ENCODE measurements at regions not wholly inside any gene's neighbourhood (a gene's known extent, or its start where the extent isn't known, plus 50 kb on each side); places are given as distances from the start of the nearest gene placed in this dataset.

DNA sequence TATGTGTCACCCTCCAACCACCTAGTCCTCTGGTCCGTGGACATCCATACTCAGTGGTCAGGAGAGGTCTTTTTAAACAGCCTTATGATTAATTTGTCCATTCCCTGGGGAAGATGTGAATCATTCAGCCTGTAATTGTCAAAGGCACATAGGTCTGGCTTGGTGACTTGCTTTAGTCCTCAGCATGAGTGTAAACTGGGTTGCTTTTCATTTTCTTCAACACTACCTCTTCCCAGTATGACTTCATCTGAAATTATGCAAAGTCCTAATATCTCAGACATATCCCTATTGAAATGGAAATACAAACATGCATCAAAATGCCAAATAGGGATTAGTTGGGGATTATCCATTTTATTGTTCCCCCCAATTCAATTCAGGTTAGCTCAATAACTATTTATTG lies 208.3 kb upstream of the AMOT start:
- intact Hi-C loops (cut with micrococcal nuclease; ENCODE audit: unreplicated experiment), result no loop called here
- CTCF ChIA-PET (ENCODE audit: unreplicated experiment), result no interaction called here

DNA sequence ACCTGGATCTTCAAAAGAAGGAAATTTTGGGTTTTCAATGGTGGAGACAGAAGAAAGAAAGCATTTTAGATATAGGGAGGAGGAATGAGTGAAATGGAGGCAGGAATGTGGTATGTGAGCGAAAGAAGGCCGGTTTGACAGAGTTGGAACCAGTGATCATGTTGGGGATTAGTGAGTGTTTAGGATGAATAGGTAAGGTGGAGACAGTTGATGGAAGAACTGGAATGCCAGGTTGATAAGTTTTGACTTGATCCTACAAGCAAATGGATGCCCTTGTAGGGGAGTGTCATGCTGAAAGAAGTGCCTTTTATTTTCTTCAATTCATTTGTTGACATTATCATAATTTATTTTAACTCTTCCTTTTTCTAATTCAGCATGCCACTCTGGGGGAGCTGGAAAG lies 207.8 kb upstream of the AMOT start:
- no peaks in the 10 kb centered on the region for H3K79me2 ChIP-seq (ENCODE audit: insufficient read depth, low read depth, low read length)
- no peak for DNase-seq (ENCODE audit: low spot score)
- no peaks in the 10 kb centered on the region for H3K9me2 ChIP-seq (ENCODE audit: insufficient read depth, low read length)
- H3K4me1 ChIP-seq (ENCODE audit: insufficient read depth, low read length, poor library complexity, severe bottlenecking), result no peaks in the 10 kb centered on the region
- no peaks in the 10 kb centered on the region for H3K36me3 ChIP-seq (ENCODE audit: insufficient read depth, low read length)
- ChIA-PET POLR2A (no interaction called here), CTCF (ENCODE audit: unreplicated experiment) (no interaction called here)
- intact Hi-C loops (cut with micrococcal nuclease; ENCODE audit: unreplicated experiment), result no loop called here
- no peak overlapping the region for H3K4me2 ChIP-seq (ENCODE audit: low read length)
- no peaks in the 10 kb centered on the region for H3K9me3 ChIP-seq (ENCODE audit: low read length)
- H4K20me1 ChIP-seq (ENCODE audit: insufficient read depth, low read length), result no peaks in the 10 kb centered on the region
- no peak overlapping the region for H3K27ac ChIP-seq (ENCODE audit: low read depth, low read length, poor library complexity, severe bottlenecking)
- H2AFZ ChIP-seq (ENCODE audit: low read length), result no peak overlapping the region
- no TSS peak for BruUV-seq (replicated peaks)
- TF ChIP-seq, protein P1, sequence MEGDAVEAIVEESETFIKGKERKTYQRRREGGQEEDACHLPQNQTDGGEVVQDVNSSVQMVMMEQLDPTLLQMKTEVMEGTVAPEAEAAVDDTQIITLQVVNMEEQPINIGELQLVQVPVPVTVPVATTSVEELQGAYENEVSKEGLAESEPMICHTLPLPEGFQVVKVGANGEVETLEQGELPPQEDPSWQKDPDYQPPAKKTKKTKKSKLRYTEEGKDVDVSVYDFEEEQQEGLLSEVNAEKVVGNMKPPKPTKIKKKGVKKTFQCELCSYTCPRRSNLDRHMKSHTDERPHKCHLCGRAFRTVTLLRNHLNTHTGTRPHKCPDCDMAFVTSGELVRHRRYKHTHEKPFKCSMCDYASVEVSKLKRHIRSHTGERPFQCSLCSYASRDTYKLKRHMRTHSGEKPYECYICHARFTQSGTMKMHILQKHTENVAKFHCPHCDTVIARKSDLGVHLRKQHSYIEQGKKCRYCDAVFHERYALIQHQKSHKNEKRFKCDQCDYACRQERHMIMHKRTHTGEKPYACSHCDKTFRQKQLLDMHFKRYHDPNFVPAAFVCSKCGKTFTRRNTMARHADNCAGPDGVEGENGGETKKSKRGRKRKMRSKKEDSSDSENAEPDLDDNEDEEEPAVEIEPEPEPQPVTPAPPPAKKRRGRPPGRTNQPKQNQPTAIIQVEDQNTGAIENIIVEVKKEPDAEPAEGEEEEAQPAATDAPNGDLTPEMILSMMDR (conservative IDR thresholded peaks at IDR 0.05; ENCODE audit: low read length), result no peak
- TF ChIP-seq EZH2phosphoT487 (IDR thresholded peaks at IDR 0.05; ENCODE audit: borderline replicate concordance, low read depth, low read length), result no peak
- no peak overlapping the region for H3K4me3 ChIP-seq (ENCODE audit: low read depth, low read length, poor library complexity, severe bottlenecking)

More for the DNA sequence above, 208.3 kb upstream of the AMOT start:
- H4K20me1 ChIP-seq (ENCODE audit: insufficient read depth, low read length), result no peaks in the 10 kb centered on the region
- DNase-seq (ENCODE audit: low spot score), result no peak
- no peaks in the 10 kb centered on the region for H3K9me2 ChIP-seq (ENCODE audit: insufficient read depth, low read length)
- H3K27ac ChIP-seq (ENCODE audit: low read depth, low read length, poor library complexity, severe bottlenecking), result no peak overlapping the region
- H3K79me2 ChIP-seq (ENCODE audit: insufficient read depth, low read depth, low read length), result no peaks in the 10 kb centered on the region
- H3K4me3 ChIP-seq (ENCODE audit: low read depth, low read length, poor library complexity, severe bottlenecking), result no peak overlapping the region
- no peaks in the 10 kb centered on the region for H3K9me3 ChIP-seq (ENCODE audit: low read length)
- no peak for TF ChIP-seq EZH2phosphoT487 (IDR thresholded peaks at IDR 0.05; ENCODE audit: borderline replicate concordance, low read depth, low read length)
- TF ChIP-seq, protein P1 (conservative IDR thresholded peaks at IDR 0.05; ENCODE audit: low read length), result no peak
- H2AFZ ChIP-seq (ENCODE audit: low read length), result no peak overlapping the region
- no peaks in the 10 kb centered on the region for H3K4me1 ChIP-seq (ENCODE audit: insufficient read depth, low read length, poor library complexity, severe bottlenecking)
- no TSS peak for BruUV-seq (replicated peaks)
- H3K4me2 ChIP-seq (ENCODE audit: low read length), result no peak overlapping the region
- POLR2A ChIA-PET, result no interaction called here
- no peaks in the 10 kb centered on the region for H3K36me3 ChIP-seq (ENCODE audit: insufficient read depth, low read length)

DNA sequence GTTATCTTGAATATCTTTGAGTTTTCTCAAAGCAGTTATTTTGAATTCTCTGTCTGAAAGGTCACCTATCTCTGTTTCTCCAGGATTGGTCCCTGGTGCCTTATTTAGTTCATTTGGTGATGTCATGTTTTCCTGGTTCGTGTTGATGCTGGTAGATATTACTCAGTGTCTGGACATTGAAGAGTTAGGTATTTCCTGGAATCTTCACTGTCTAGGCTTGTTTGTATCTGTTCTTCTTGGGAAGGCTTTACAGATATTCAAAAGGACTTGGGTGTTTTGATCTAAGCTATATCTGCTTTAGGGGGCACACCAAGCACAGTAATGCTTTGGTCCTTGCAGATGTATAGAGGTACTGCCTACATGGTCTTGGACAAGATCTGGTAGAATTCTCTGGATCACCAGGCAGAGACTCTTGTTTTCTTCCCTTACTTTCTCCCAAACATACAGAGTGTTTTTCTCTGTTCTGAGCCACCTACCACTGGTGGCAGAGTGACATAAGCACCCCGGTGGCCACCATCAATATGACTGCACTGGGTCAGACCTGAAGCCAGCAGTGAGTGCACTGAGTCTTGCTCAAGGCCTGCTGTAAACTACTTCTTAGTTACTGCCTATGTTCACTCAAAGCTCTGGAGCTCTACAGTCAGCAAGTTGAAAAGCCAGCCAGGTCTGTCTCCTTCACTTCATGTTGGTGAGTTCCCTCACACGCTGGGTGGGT lies 193.5 kb upstream of the AMOT start:
- H3K79me2 ChIP-seq (ENCODE audit: insufficient read depth, low read depth, low read length), result no peaks in the 10 kb centered on the region
- H3K9me3 ChIP-seq (ENCODE audit: low read length), result no peaks in the 10 kb centered on the region
- no peak overlapping the region for H3K27ac ChIP-seq (ENCODE audit: low read depth, low read length, poor library complexity, severe bottlenecking)
- no peaks in the 10 kb centered on the region for H3K36me3 ChIP-seq (ENCODE audit: insufficient read depth, low read length)
- TF ChIP-seq, protein P1 (conservative IDR thresholded peaks at IDR 0.05; ENCODE audit: low read length), result no peak
- TF ChIP-seq EZH2phosphoT487 (IDR thresholded peaks at IDR 0.05; ENCODE audit: borderline replicate concordance, low read depth, low read length), result no peak
- H3K4me1 ChIP-seq (ENCODE audit: insufficient read depth, low read length, poor library complexity, severe bottlenecking), result no peaks in the 10 kb centered on the region
- CTCF ChIA-PET (ENCODE audit: unreplicated experiment), result no interaction called here
- H3K4me2 ChIP-seq (ENCODE audit: low read length), result no peak overlapping the region
- no TSS peak for BruUV-seq (replicated peaks)
- no peak for DNase-seq (ENCODE audit: low spot score)
- no peak overlapping the region for H3K4me3 ChIP-seq (ENCODE audit: low read depth, low read length, poor library complexity, severe bottlenecking)
- H4K20me1 ChIP-seq (ENCODE audit: insufficient read depth, low read length), result no peaks in the 10 kb centered on the region
- H2AFZ ChIP-seq (ENCODE audit: low read length), result no peak overlapping the region
- POLR2A ChIA-PET, result no interaction called here
- H3K9me2 ChIP-seq (ENCODE audit: insufficient read depth, low read length), result no peaks in the 10 kb centered on the region
- intact Hi-C loops (cut with micrococcal nuclease; ENCODE audit: unreplicated experiment), result no loop called here

All from OCI-LY7 (cell line).